OCI-LY3 (cell line): ENCODE measurements at regions not wholly inside any gene's neighbourhood (a gene's known extent, or its start where the extent isn't known, plus 50 kb on each side); places are given as distances from the start of the nearest gene placed in this dataset.

Source experiments
- H2AFZ ChIP-seq: fragments of 200-600, 300-600 bp; shearing (Covaris generic); 2 replicates; pipeline ENCODE4 v1.6.0; 2014; ENCODE audit warnings: antibody characterized with exemption, low read depth, low read length
- H3K27ac ChIP-seq: fragments of 200-600, 300-600 bp; sonication (generic); 2 replicates; pipeline ENCODE4 v1.5.1; 2014; ENCODE audit warnings: mild to moderate bottlenecking, low read length, moderate library complexity, mixed read lengths
- H3K27me3 ChIP-seq: fragments of 200-600, 300-600 bp; sonication (generic); 2 replicates; pipeline ENCODE4 v1.6.1; 2014; ENCODE audit warnings: low read depth, low read length, mixed read lengths
- H3K36me3 ChIP-seq: fragments of 200-600, 300-600 bp; sonication (generic); replicated peaks from 2 replicates; pipeline ENCODE3; 2014; ENCODE audit warnings: low read depth, low read length, mixed read lengths
- H3K4me1 ChIP-seq: fragments of 300-600, 200-600 bp; sonication (generic); 2 replicates; pipeline ENCODE4 v1.6.1; 2014; ENCODE audit warnings: low read length, mixed read lengths
- H3K4me2 ChIP-seq: fragments of 200-600, 300-600 bp; sonication (generic); 2 replicates; pipeline ENCODE4 v1.6.1; 2014; ENCODE audit warnings: low read length, mixed read lengths
- H3K4me3 ChIP-seq: fragments of 300-600, 200-600 bp; sonication (generic); 2 replicates; pipeline ENCODE4 v1.5.1; 2014; ENCODE audit warnings: antibody characterized with exemption, mild to moderate bottlenecking, low read length, moderate library complexity
- H3K79me2 ChIP-seq: fragments of 300-600, 200-600 bp; shearing (Covaris generic); 2 replicates; pipeline ENCODE4 v1.6.1; 2014; ENCODE audit warnings: mild to moderate bottlenecking, low read length, mixed read lengths
- H3K9ac ChIP-seq: fragments of 300-600, 200-600 bp; shearing (Covaris generic); 2 replicates; pipeline ENCODE4 v1.6.0; 2014; ENCODE audit warnings: mild to moderate bottlenecking, low read length, moderate library complexity
- H3K9me3 ChIP-seq: fragments of 200-600, 300-600 bp; shearing (Covaris generic); 2 replicates; pipeline ENCODE4 v1.6.1; 2014; ENCODE audit warnings: low read length, mixed read lengths; ENCODE audit not compliant: insufficient read depth
- H4K20me1 ChIP-seq: fragments of 200-600, 300-600 bp; sonication (generic); 2 replicates; pipeline ENCODE4 v1.6.1; 2016; ENCODE audit warnings: low read length, mixed read lengths; ENCODE audit not compliant: insufficient read depth
- CTCF ChIP-seq: fragments of 200-600, 300-600 bp; sonication (generic); IDR thresholded peaks from 2 replicates; pipeline ENCODE4 v1.5.1; 2014; ENCODE audit warnings: antibody characterized with exemption, low read length, low read depth
- EZH2phosphoT487 ChIP-seq: fragments of 200-600 bp; shearing (Covaris generic); IDR thresholded peaks from 2 replicates; pipeline ENCODE4 v1.6.1; 2018; ENCODE audit warnings: antibody characterized with exemption, mixed run types, low read depth

GRCh38 chr2:5985536-5986385 is 293.6 kb downstream of the SOX11 start:
- Histone ChIP-seq H3K27ac (no peak overlapping the region), H4K20me1 (no peaks in the 10 kb centered on the region), H3K27me3 (no peaks in the 10 kb centered on the region), H2AFZ (no peak overlapping the region), H3K9ac (no peak overlapping the region), H3K36me3 (no peaks in the 10 kb centered on the region), H3K79me2 (no peaks in the 10 kb centered on the region), H3K4me3 (no peak overlapping the region), H3K4me2 (no peak overlapping the region), H3K4me1 (no peaks in the 10 kb centered on the region), H3K9me3 (no peaks in the 10 kb centered on the region)
- TF ChIP-seq CTCF (no peak), EZH2phosphoT487 (no peak)

- TF ChIP-seq CTCF = no peak
- no peak for TF ChIP-seq EZH2phosphoT487
- Histone ChIP-seq H3K9me3 (no peaks in the 10 kb centered on the region), H2AFZ (no peak overlapping the region)
Measured at GRCh38 chr2:5986801-5987787, 294.9 kb downstream of the SOX11 start.

GRCh38 chr2:5988120-5988519 is 295.9 kb downstream of the SOX11 start:
- TF ChIP-seq CTCF (no peak), EZH2phosphoT487 (no peak)

More at GRCh38 chr2:5986801-5987787, 294.9 kb downstream of the SOX11 start:
- H3K4me2 ChIP-seq = no peak overlapping the region
- H3K36me3 ChIP-seq = no peaks in the 10 kb centered on the region
- H3K27ac ChIP-seq = no peak overlapping the region
- H3K79me2 ChIP-seq = no peaks in the 10 kb centered on the region
- H3K9ac ChIP-seq = no peak overlapping the region
- H3K4me1 ChIP-seq = no peaks in the 10 kb centered on the region
- no peaks in the 10 kb centered on the region for H3K27me3 ChIP-seq
- H4K20me1 ChIP-seq = no peaks in the 10 kb centered on the region
- H3K4me3 ChIP-seq = no peak overlapping the region

GRCh38 chr2:5990086-5990485 is 297.9 kb downstream of the SOX11 start:
- Histone ChIP-seq H4K20me1 (no peaks in the 10 kb centered on the region), H3K9me3 (no peaks in the 10 kb centered on the region), H3K4me2 (no peak overlapping the region), H3K27ac (no peak overlapping the region), H3K79me2 (no peaks in the 10 kb centered on the region), H3K36me3 (no peaks in the 10 kb centered on the region), H3K4me3 (no peak overlapping the region), H3K27me3 (no peaks in the 10 kb centered on the region), H3K9ac (no peak overlapping the region), H3K4me1 (no peaks in the 10 kb centered on the region), H2AFZ (no peak overlapping the region)
- TF ChIP-seq EZH2phosphoT487 = no peak
- no peak for TF ChIP-seq CTCF

More at GRCh38 chr2:5988120-5988519, 295.9 kb downstream of the SOX11 start:
- Histone ChIP-seq H3K27ac (no peak overlapping the region), H3K9ac (no peak overlapping the region), H3K4me2 (no peak overlapping the region), H3K9me3 (no peaks in the 10 kb centered on the region), H3K79me2 (no peaks in the 10 kb centered on the region), H3K4me3 (no peak overlapping the region), H3K36me3 (no peaks in the 10 kb centered on the region), H3K27me3 (no peaks in the 10 kb centered on the region), H3K4me1 (no peaks in the 10 kb centered on the region), H4K20me1 (no peaks in the 10 kb centered on the region), H2AFZ (no peak overlapping the region)
